GM23338 (cell line): ENCODE measurements at regions not wholly inside any gene's neighbourhood (a gene's known extent, or its start where the extent isn't known, plus 50 kb on each side); places are given as distances from the start of the nearest gene placed in this dataset.

ENCODE experiments used
- ATAC-seq: fragments of 200-7000 bp; cut with Tn5 transposase; 3 replicates; pipeline ENCODE4 v1.9.1; 2020
- DNase-seq: peaks from one replicate; pipeline ENCODE4 v3.0.0-alpha.2; 2015; ENCODE audit warnings: low spot score
- H2AFZ ChIP-seq: fragments of 200-600 bp; sonication (generic); 2 replicates; pipeline ENCODE4 v1.8.0; 2016; ENCODE audit warnings: antibody characterized with exemption, mild to moderate bottlenecking, moderate library complexity
- H3F3A ChIP-seq: fragments of 200-600 bp; sonication (generic); replicated peaks from 2 replicates; pipeline ENCODE4 v1.8.0; 2017; ENCODE audit warnings: antibody characterized with exemption, mixed run types, low read depth
- H3K27ac ChIP-seq: fragments of 200-600 bp; sonication (generic); 2 replicates; pipeline ENCODE4 v1.6.1; 2016; ENCODE audit warnings: low read depth
- H3K27me3 ChIP-seq: fragments of 200-600 bp; sonication (generic); 2 replicates; pipeline ENCODE4 v1.8.0; 2016; ENCODE audit warnings: mild to moderate bottlenecking, mixed run types, moderate library complexity; ENCODE audit not compliant: insufficient read depth
- H3K36me3 ChIP-seq: fragments of 200-600 bp; sonication (generic); 2 replicates; pipeline ENCODE4 v1.8.0; 2016; ENCODE audit warnings: mild to moderate bottlenecking; ENCODE audit not compliant: insufficient read depth
- H3K4me1 ChIP-seq: fragments of 200-600 bp; sonication (generic); 2 replicates; pipeline ENCODE4 v1.8.0; 2016; ENCODE audit warnings: mild to moderate bottlenecking, moderate library complexity; ENCODE audit not compliant: insufficient read depth
- H3K4me2 ChIP-seq: fragments of 200-600 bp; sonication (generic); 2 replicates; pipeline ENCODE4 v1.7.1; 2017; ENCODE audit warnings: mixed run types
- H3K4me3 ChIP-seq: fragments of 200-600 bp; sonication (generic); 2 replicates; pipeline ENCODE4 v1.6.1; 2016; ENCODE audit warnings: mixed run types
- H3K79me2 ChIP-seq: fragments of 200-600 bp; sonication (generic); replicated peaks from 2 replicates; pipeline ENCODE4 v1.8.0; 2017; ENCODE audit warnings: mild to moderate bottlenecking; ENCODE audit not compliant: insufficient read depth
- H3K9me2 ChIP-seq: fragments of 200-600 bp; sonication (generic); 2 replicates; pipeline ENCODE4 v1.8.0; 2017; ENCODE audit not compliant: insufficient read depth
- H4K20me1 ChIP-seq: fragments of 200-600 bp; sonication (generic); replicated peaks from 2 replicates; pipeline ENCODE4 v1.8.0; 2017; ENCODE audit warnings: mild to moderate bottlenecking; ENCODE audit not compliant: insufficient read depth
- H3K27ac Mint-ChIP-seq: 2 replicates; pipeline ENCODE4 v1.8.0; 2020; ENCODE audit warnings: inconsistent platforms, mild to moderate bottlenecking, moderate library complexity, mixed read lengths
- H3K27me3 Mint-ChIP-seq: 3 replicates; pipeline ENCODE4 v1.8.0; 2022; ENCODE audit warnings: low read depth, mild to moderate bottlenecking, moderate library complexity, mixed read lengths, inconsistent platforms; ENCODE audit not compliant: insufficient read depth, poor library complexity
- H3K36me3 Mint-ChIP-seq: 3 replicates; pipeline ENCODE4 v1.8.0; 2021; ENCODE audit warnings: low read depth, mild to moderate bottlenecking, inconsistent platforms, moderate library complexity, mixed read lengths
- H3K4me1 Mint-ChIP-seq: 3 replicates; pipeline ENCODE4 v1.8.0; 2020; ENCODE audit warnings: mild to moderate bottlenecking, inconsistent platforms, mixed read lengths
- H3K4me3 Mint-ChIP-seq: 3 replicates; pipeline ENCODE4 v1.8.0; 2021; ENCODE audit warnings: moderate library complexity, mild to moderate bottlenecking, inconsistent platforms, mixed read lengths
- H3K9me3 Mint-ChIP-seq: 3 replicates; pipeline ENCODE4 v1.8.0; 2020; ENCODE audit warnings: moderate library complexity, mild to moderate bottlenecking, inconsistent platforms, mixed read lengths
- CREB1 ChIP-seq: fragments of 250-450 bp; sonication (Bioruptor Pico); IDR thresholded peaks from 2 replicates; pipeline ENCODE4 v1.5.0; 2020; ENCODE audit warnings: low read depth, mild to moderate bottlenecking, moderate library complexity
- CTCF ChIP-seq, 2 experiments: fragments of 200-600 bp in 1 of 2; sonication (generic) in 1 of 2; conservative IDR thresholded peaks; 2 replicates each; pipeline versions ENCODE4 v1.5.1 to v1.6.1; 2016 to 2017; ENCODE audit warnings: antibody characterized with exemption in 2 of 2, low read depth in 2 of 2, mild to moderate bottlenecking in 2 of 2, moderate library complexity in 1 of 2
- ETS1 ChIP-seq: IDR thresholded peaks from 2 replicates; pipeline ENCODE4 v1.6.1; 2016; ENCODE audit warnings: antibody characterized with exemption
- EZH2 ChIP-seq: fragments of 200-600 bp; sonication (generic); IDR thresholded peaks from one replicate; pipeline ENCODE4 v1.8.0; 2017; ENCODE audit warnings: antibody characterized with exemption, mild to moderate bottlenecking, low read depth; ENCODE audit not compliant: unreplicated experiment
- EZH2phosphoT487 ChIP-seq: fragments of 200-600 bp; sonication (generic); IDR thresholded peaks from one replicate; pipeline ENCODE4 v1.8.1; 2018; ENCODE audit warnings: antibody characterized with exemption; ENCODE audit not compliant: unreplicated experiment
- JUNB ChIP-seq: IDR thresholded peaks from one replicate; pipeline ENCODE4 v1.6.1; 2016; ENCODE audit warnings: antibody characterized with exemption; ENCODE audit not compliant: unreplicated experiment
- NANOG ChIP-seq: IDR thresholded peaks from 2 replicates; pipeline ENCODE4 v1.6.1; 2016; ENCODE audit warnings: antibody characterized with exemption, borderline replicate concordance
- POLR2AphosphoS5 ChIP-seq: IDR thresholded peaks from 2 replicates; pipeline ENCODE4 v1.6.1; 2016; ENCODE audit warnings: antibody characterized with exemption, low read depth
- STAT1 ChIP-seq: IDR thresholded peaks from one replicate; pipeline ENCODE4 v1.6.1; 2016; ENCODE audit warnings: antibody characterized with exemption; ENCODE audit not compliant: unreplicated experiment
- ZNF114 ChIP-seq: fragments of 250-450 bp; sonication (Bioruptor Pico); IDR thresholded peaks from 2 replicates; pipeline ENCODE4 v1.5.0; 2020; ENCODE audit warnings: mild to moderate bottlenecking, moderate library complexity
- ZNF331 ChIP-seq: fragments of 250-450 bp; sonication (Bioruptor Pico); IDR thresholded peaks from 2 replicates; pipeline ENCODE4 v1.5.0; 2020; ENCODE audit warnings: low read depth, mild to moderate bottlenecking, moderate library complexity
- ZNF462 ChIP-seq: fragments of 250-450 bp; sonication (Bioruptor Pico); IDR thresholded peaks from 2 replicates; pipeline ENCODE4 v1.5.0; 2020; ENCODE audit warnings: mild to moderate bottlenecking, moderate library complexity

- TF ChIP-seq CTCF (conservative IDR thresholded peaks at IDR 0.05; ENCODE audit: low read depth in 2 of 2) (no peak), EZH2phosphoT487 (no peak), JUNB (no peak)
Observed at GRCh38 chr4:121246698-121247097, 82.6 kb upstream of the TNIP3 start (continued).

- Histone ChIP-seq H3K4me3 (no peak overlapping the region), H3K27me3 (no peaks in the 10 kb centered on the region), H4K20me1 (no peaks in the 10 kb centered on the region), H3K27ac (no peak overlapping the region), H3K4me2 (no peak overlapping the region), H3K79me2 (no peaks in the 10 kb centered on the region), H3F3A (no peaks in the 10 kb centered on the region), H3K36me3 (no peaks in the 10 kb centered on the region), H3K4me1 (no peaks in the 10 kb centered on the region), H2AFZ (no peak overlapping the region), H3K9me2 (0 out of 2 replicates have a peak, but pooled peaks cover 9% of the 10 kb centered on the region)
- H3K4me1 Mint-ChIP-seq: peaks cover 4% of the 10 kb centered on the region; the same call in 2 of the 3 replicates
- no peak overlapping the region for H3K27ac Mint-ChIP-seq
- H3K4me3 Mint-ChIP-seq: no peak overlapping the region
- peaks cover 2% of the 10 kb centered on the region; the same call in 1 of the 3 replicates for H3K9me3 Mint-ChIP-seq
- no peaks in the 10 kb centered on the region for H3K36me3 Mint-ChIP-seq
- ATAC-seq: no peak
- H3K27me3 Mint-ChIP-seq: no peaks in the 10 kb centered on the region
- DNase-seq: no peak
- TF ChIP-seq ETS1 (no peak), ZNF114 (CRISPR knock-in tag) (no peak), EZH2 (no peak), CTCF (conservative IDR thresholded peaks at IDR 0.05; ENCODE audit: low read depth in 2 of 2) (no peak), ZNF331 (CRISPR knock-in tag) (no peak), POLR2AphosphoS5 (no peak), ZNF462 (CRISPR knock-in tag) (no peak), STAT1 (no peak), EZH2phosphoT487 (no peak), JUNB (no peak), NANOG (no peak), CREB1 (CRISPR knock-in tag) (no peak)
Observed at GRCh38 chr4:121243485-121243884, 79.4 kb upstream of the TNIP3 start.
